H9 (cell line): ENCODE measurements at regions not wholly inside any gene's neighbourhood (a gene's known extent, or its start where the extent isn't known, plus 50 kb on each side); places are given as distances from the start of the nearest gene placed in this dataset.

Source experiments
- DNase-seq: peaks from one replicate; pipeline ENCODE4 v3.0.0-alpha.2; 2017
- H2AFZ ChIP-seq: one replicate; pipeline ENCODE4 v1.6.1; 2013; ENCODE audit warnings: mild to moderate bottlenecking, low read length, control low read depth, moderate library complexity
- H2AK5ac ChIP-seq: 2 replicates; pipeline ENCODE4 v1.6.1; 2013; ENCODE audit warnings: low read length, control low read depth, mixed read lengths; ENCODE audit not compliant: insufficient read length
- H2BK120ac ChIP-seq: one replicate; pipeline ENCODE4 v1.6.1; 2013; ENCODE audit warnings: low read depth, mild to moderate bottlenecking, low read length, control low read depth, inconsistent platforms; ENCODE audit not compliant: poor library complexity, severe bottlenecking
- H2BK12ac ChIP-seq: 2 replicates; pipeline ENCODE4 v1.6.1; 2013; ENCODE audit warnings: low read length, control low read depth, mixed read lengths, low read depth; ENCODE audit not compliant: insufficient read length
- H2BK15ac ChIP-seq: 2 replicates; pipeline ENCODE4 v1.6.1; 2013; ENCODE audit warnings: low read depth, low read length, control low read depth
- H2BK20ac ChIP-seq: one replicate; pipeline ENCODE4 v1.6.1; 2013; ENCODE audit warnings: low read depth, mild to moderate bottlenecking, low read length, control low read depth, inconsistent platforms; ENCODE audit not compliant: poor library complexity, severe bottlenecking
- H2BK5ac ChIP-seq: 2 replicates; pipeline ENCODE4 v1.6.1; 2013; ENCODE audit warnings: low read length, control low read depth, mixed read lengths; ENCODE audit not compliant: insufficient read length
- H3K14ac ChIP-seq: 2 replicates; pipeline ENCODE4 v1.6.1; 2013; ENCODE audit warnings: low read length, control low read depth; ENCODE audit not compliant: insufficient read depth
- H3K18ac ChIP-seq: 2 replicates; pipeline ENCODE4 v1.6.1; 2013; ENCODE audit warnings: low read depth, mild to moderate bottlenecking, mixed read lengths, low read length, control low read depth; ENCODE audit not compliant: insufficient read length
- H3K23ac ChIP-seq: 2 replicates; pipeline ENCODE4 v1.6.1; 2013; ENCODE audit warnings: low read length, control low read depth, mixed read lengths, low read depth; ENCODE audit not compliant: insufficient read length
- H3K23me2 ChIP-seq: 2 replicates; pipeline ENCODE4 v1.6.1; 2013; ENCODE audit warnings: low read depth, mild to moderate bottlenecking, mixed read lengths, low read length, control low read depth; ENCODE audit not compliant: insufficient read length, poor library complexity, severe bottlenecking
- H3K27ac ChIP-seq: 2 replicates; pipeline ENCODE4 v1.5.1; 2013; ENCODE audit warnings: low read length, control low read depth, mixed read lengths, low read depth; ENCODE audit not compliant: insufficient read length
- H3K27me3 ChIP-seq: 2 replicates; pipeline ENCODE4 v1.6.1; 2013; ENCODE audit warnings: low read length, control low read depth, inconsistent platforms; ENCODE audit not compliant: insufficient read depth
- H3K4ac ChIP-seq: 2 replicates; pipeline ENCODE4 v1.6.1; 2013; ENCODE audit warnings: low read depth, mild to moderate bottlenecking, control low read depth, inconsistent platforms, low read length, moderate library complexity
- H3K4me1 ChIP-seq: 2 replicates; pipeline ENCODE4 v1.6.1; 2013; ENCODE audit warnings: low read length, control low read depth, inconsistent platforms; ENCODE audit not compliant: insufficient read depth
- H3K4me2 ChIP-seq: 2 replicates; pipeline ENCODE4 v1.6.1; 2013; ENCODE audit warnings: low read length, control low read depth, mixed read lengths; ENCODE audit not compliant: insufficient read length, insufficient read depth
- H3K56ac ChIP-seq: 2 replicates; pipeline ENCODE4 v1.6.1; 2013; ENCODE audit warnings: low read depth, mild to moderate bottlenecking, mixed read lengths, low read length, control low read depth; ENCODE audit not compliant: insufficient read length
- H3K79me1 ChIP-seq: 2 replicates; pipeline ENCODE4 v1.6.1; 2013; ENCODE audit warnings: low read depth, mild to moderate bottlenecking, moderate library complexity, low read length, control low read depth, inconsistent platforms; ENCODE audit not compliant: insufficient read depth, poor library complexity, severe bottlenecking
- H3K79me2 ChIP-seq: 2 replicates; pipeline ENCODE4 v1.6.1; 2013; ENCODE audit warnings: low read length, control low read depth, inconsistent platforms; ENCODE audit not compliant: insufficient read depth
- H3K9ac ChIP-seq: 2 replicates; pipeline ENCODE4 v1.6.1; 2013; ENCODE audit warnings: low read length, control low read depth, mixed read lengths; ENCODE audit not compliant: insufficient read length; ENCODE audit errors: extremely low read depth
- H3K9me3 ChIP-seq: one replicate; pipeline ENCODE4 v1.6.1; 2013; ENCODE audit warnings: low read depth, low read length, inconsistent platforms; ENCODE audit not compliant: control insufficient read depth
- H3T11ph ChIP-seq: one replicate; pipeline ENCODE4 v1.6.1; 2013; ENCODE audit warnings: mild to moderate bottlenecking, low read length, control low read depth, inconsistent platforms
- H4K20me1 ChIP-seq: one replicate; pipeline ENCODE4 v1.6.1; 2013; ENCODE audit not compliant: control insufficient read depth, insufficient read length, insufficient read depth
- H4K5ac ChIP-seq: 2 replicates; pipeline ENCODE4 v1.6.1; 2013; ENCODE audit warnings: low read depth, mild to moderate bottlenecking, mixed read lengths, low read length, control low read depth; ENCODE audit not compliant: insufficient read length
- H4K8ac ChIP-seq: replicated peaks from 2 replicates; pipeline ENCODE4 v1.6.1; 2013; ENCODE audit warnings: low read length, control low read depth, mixed read lengths, low read depth; ENCODE audit not compliant: insufficient read length
- H4K91ac ChIP-seq: 2 replicates; pipeline ENCODE4 v1.6.1; 2013; ENCODE audit warnings: low read depth, mild to moderate bottlenecking, moderate library complexity, mixed read lengths, low read length, control low read depth; ENCODE audit not compliant: insufficient read length
- H3K27ac Mint-ChIP-seq, 3 experiments: 2 replicates in 2 of 3; 3 replicates in 1 of 3; pipeline ENCODE4 v1.8.0; 2020 to 2021; ENCODE audit warnings: mixed read lengths in 3 of 3, mild to moderate bottlenecking in 1 of 3, moderate library complexity in 1 of 3
- H3K27me3 Mint-ChIP-seq: 2 replicates; pipeline ENCODE4 v1.8.0; 2021; ENCODE audit warnings: low read depth, mild to moderate bottlenecking, moderate library complexity, mixed read lengths
- H3K36me3 Mint-ChIP-seq, 3 experiments: 2 replicates in 2 of 3; 3 replicates in 1 of 3; pipeline ENCODE4 v1.8.0; 2020 to 2021; ENCODE audit warnings: low read depth in 3 of 3, mixed read lengths in 3 of 3; ENCODE audit not compliant: insufficient read depth in 1 of 3
- H3K4me1 Mint-ChIP-seq, 2 experiments: 2 replicates each; pipeline ENCODE4 v1.8.0; 2020; ENCODE audit warnings: mixed read lengths in 2 of 2
- H3K4me3 Mint-ChIP-seq, 2 experiments: 2 replicates in 1 of 2; 3 replicates in 1 of 2; pipeline ENCODE4 v1.8.0; 2020 to 2021; ENCODE audit warnings: mild to moderate bottlenecking in 2 of 2, mixed read lengths in 2 of 2, moderate library complexity in 1 of 2
- H3K9me3 Mint-ChIP-seq, 2 experiments: 2 replicates in 1 of 2; 3 replicates in 1 of 2; pipeline ENCODE4 v1.8.0; 2020; ENCODE audit warnings: mild to moderate bottlenecking in 2 of 2, mixed read lengths in 2 of 2, moderate library complexity in 1 of 2
- CTCF ChIP-seq: fragments of 200-600 bp; sonication (generic); conservative IDR thresholded peaks from 3 replicates; pipeline ENCODE4 v1.8.0; 2021; ENCODE audit warnings: antibody characterized with exemption, mild to moderate bottlenecking
- WGBS: extraction: QIAGEN DNeasy Blood & Tissue Kit; methylation state at CpG from one replicate; pipeline ENCODE4 v1.1.7; 2013; ENCODE audit warnings: missing lambda C conversion rate, low lambda C conversion rate, mixed read lengths; ENCODE audit not compliant: insufficient read length; ENCODE audit errors: extremely low coverage; 5-methylcytosine and 5-hydroxymethylcytosine counted together

GRCh38 chr13:29914581-29914980, 64.2 kb upstream of the UBL3 start:
- Histone ChIP-seq H3K79me1 (no peaks in the 10 kb centered on the region), H2BK15ac (no peak overlapping the region), H3K18ac (no peak overlapping the region), H3K27ac (no peak overlapping the region), H2AK5ac (no peak overlapping the region), H3K27me3 (no peaks in the 10 kb centered on the region), H2BK20ac (no peak overlapping the region), H3K9ac (no peak overlapping the region), H3K14ac (no peak overlapping the region), H3K23ac (no peak overlapping the region), H3K4me2 (no peak overlapping the region), H3K23me2 (no peaks in the 10 kb centered on the region), H3K56ac (no peak overlapping the region), H4K91ac (no peak overlapping the region), H3K4me1 (no peaks in the 10 kb centered on the region), H2BK120ac (no peak overlapping the region), H4K5ac (no peak overlapping the region), H3K4ac (no peak overlapping the region), H2BK12ac (no peak overlapping the region), H3K9me3 (no peaks in the 10 kb centered on the region), H2BK5ac (no peak overlapping the region), H4K8ac (no peak overlapping the region), H2AFZ (no peak overlapping the region), H3K79me2 (no peaks in the 10 kb centered on the region), H4K20me1 (no peaks in the 10 kb centered on the region), H3T11ph (no peak overlapping the region)
- Mint-ChIP-seq H3K27me3 (peaks cover 1% of the 10 kb centered on the region; the same call in 1 of the 2 replicates), H3K4me3 (no peak overlapping the region), H3K36me3 (no peaks in the 10 kb centered on the region), H3K4me1 (peaks cover under 1 to 3% of the 10 kb centered on the region in 2 experiments; a peak in 2 of 4 replicates), H3K27ac (no peak overlapping the region), H3K9me3 (no peaks in the 10 kb centered on the region; a peak in 1 of 5 replicates)
- WGBS = no CpG with 5 or more reads among the region's 3 CpGs
- no peak for TF ChIP-seq CTCF
- DNase-seq = no peak
